ENCODE measurements at regions not wholly inside any gene's neighbourhood (a gene's known extent, or its start where the extent isn't known, plus 50 kb on each side); places are given as distances from the start of the nearest gene placed in this dataset.

- POLR2A ChIA-PET = no interaction called here
- H3K36me3 Mint-ChIP-seq (ENCODE audit: low read depth) = no peaks in the 10 kb centered on the region
- H3K4me1 Mint-ChIP-seq (ENCODE audit: low read depth) = peaks cover 4% of the 10 kb centered on the region
- H3K27ac Mint-ChIP-seq = no peak overlapping the region
- H3K27me3 Mint-ChIP-seq (ENCODE audit: low read depth) = peaks cover 27% of the 10 kb centered on the region
- CTCF ChIA-PET = no interaction called here
- DNase-seq = no peak
- H3K4me3 Mint-ChIP-seq = no peak overlapping the region
- no peak for ATAC-seq
- H3K9me3 Mint-ChIP-seq (ENCODE audit: insufficient read depth) = no peaks in the 10 kb centered on the region
Measured at GRCh38 chr2:41912337-41912736, 135.5 kb upstream of the PKDCC start.

DNA sequence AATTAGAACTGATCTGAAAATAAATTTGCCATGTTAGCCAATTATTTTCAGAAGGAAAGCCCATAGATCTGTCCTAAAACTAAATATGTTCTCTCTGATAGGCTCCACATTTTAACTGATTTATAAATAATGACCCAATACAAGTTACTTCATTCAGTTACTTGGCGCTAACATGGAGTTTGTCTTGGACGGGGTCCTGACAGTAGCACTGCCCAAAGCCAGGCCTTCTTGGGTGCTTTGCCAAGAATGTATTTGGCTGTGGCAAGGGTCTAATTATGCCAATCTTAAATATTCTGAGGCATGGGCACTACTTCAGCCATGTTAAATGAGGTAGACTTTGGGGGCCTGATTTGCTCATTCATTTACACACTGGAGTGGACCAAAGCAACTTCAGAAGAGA lies 135.0 kb upstream of the PKDCC start:
- POLR2A ChIA-PET = no interaction called here
- H3K4me1 Mint-ChIP-seq (ENCODE audit: low read depth) = peaks cover 4% of the 10 kb centered on the region
- H3K36me3 Mint-ChIP-seq (ENCODE audit: low read depth) = no peaks in the 10 kb centered on the region
- H3K9me3 Mint-ChIP-seq (ENCODE audit: insufficient read depth) = no peaks in the 10 kb centered on the region
- ATAC-seq (no peak), DNase-seq (no peak)
- H3K27ac Mint-ChIP-seq = no peak overlapping the region
- CTCF ChIA-PET = no interaction called here
- peaks cover 27% of the 10 kb centered on the region for H3K27me3 Mint-ChIP-seq (ENCODE audit: low read depth)
- no peak overlapping the region for H3K4me3 Mint-ChIP-seq

- Mint-ChIP-seq H3K27me3 (ENCODE audit: low read depth) (peaks cover 23% of the 10 kb centered on the region), H3K4me3 (no peak overlapping the region), H3K36me3 (ENCODE audit: low read depth) (no peaks in the 10 kb centered on the region), H3K27ac (no peak overlapping the region), H3K9me3 (ENCODE audit: insufficient read depth) (no peaks in the 10 kb centered on the region), H3K4me1 (ENCODE audit: low read depth) (no peaks in the 10 kb centered on the region)
- ChIA-PET CTCF (no interaction called here), POLR2A (no interaction called here)
- ATAC-seq = no peak
- DNase-seq = no peak
Measured at GRCh38 chr2:41913311-41913710, 134.5 kb upstream of the PKDCC start.

DNA sequence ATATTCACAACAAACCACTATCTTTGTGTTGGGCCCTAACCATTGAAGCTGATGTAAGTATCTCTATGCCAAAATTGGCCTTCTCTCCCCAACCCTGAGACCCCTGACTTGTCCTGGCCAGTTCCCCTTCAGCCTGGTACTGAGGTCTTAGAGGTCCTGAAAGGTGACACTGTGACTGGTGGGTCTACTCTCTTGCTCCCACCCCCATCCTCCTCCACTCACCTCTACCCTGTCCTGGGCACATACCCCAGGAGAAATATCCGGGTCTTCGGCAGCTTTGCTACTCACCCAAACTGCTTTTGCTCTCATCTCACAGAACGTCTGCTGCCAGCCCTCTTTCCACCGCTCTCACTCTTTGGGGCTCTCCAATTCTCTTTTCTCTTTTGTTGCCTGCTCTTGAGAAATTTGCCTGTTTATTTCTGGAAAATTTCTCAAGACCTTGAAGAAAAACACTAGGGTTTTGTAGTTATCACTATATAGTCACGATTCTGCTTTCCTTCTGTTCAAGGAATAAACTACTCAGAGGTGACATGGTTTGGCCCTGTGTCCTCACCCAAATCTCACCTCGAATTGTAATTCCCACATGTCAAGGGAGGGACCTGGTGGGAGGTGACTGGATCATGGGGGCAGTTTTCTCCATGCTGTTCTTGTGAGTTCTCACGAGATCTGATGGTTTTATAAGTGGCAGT lies 133.8 kb upstream of the PKDCC start:
- no peaks in the 10 kb centered on the region for H3K4me1 Mint-ChIP-seq (ENCODE audit: low read depth)
- H3K4me3 Mint-ChIP-seq = no peak overlapping the region
- no peak overlapping the region for H3K27ac Mint-ChIP-seq
- CTCF ChIA-PET = no interaction called here
- DNase-seq (no peak), ATAC-seq (no peak)
- H3K27me3 Mint-ChIP-seq (ENCODE audit: low read depth) = peaks cover 23% of the 10 kb centered on the region
- no peaks in the 10 kb centered on the region for H3K9me3 Mint-ChIP-seq (ENCODE audit: insufficient read depth)
- H3K36me3 Mint-ChIP-seq (ENCODE audit: low read depth) = no peaks in the 10 kb centered on the region
- POLR2A ChIA-PET = no interaction called here

GRCh38 chr2:41914936-41915335 lies 132.9 kb upstream of the PKDCC start:
- H3K27ac Mint-ChIP-seq = no peak overlapping the region
- H3K36me3 Mint-ChIP-seq (ENCODE audit: low read depth) = no peaks in the 10 kb centered on the region
- DNase-seq (no peak), ATAC-seq (no peak)
- ChIA-PET POLR2A (no interaction called here), CTCF (no interaction called here)
- no peaks in the 10 kb centered on the region for H3K9me3 Mint-ChIP-seq (ENCODE audit: insufficient read depth)
- no peaks in the 10 kb centered on the region for H3K4me1 Mint-ChIP-seq (ENCODE audit: low read depth)
- peaks cover 19% of the 10 kb centered on the region for H3K27me3 Mint-ChIP-seq (ENCODE audit: low read depth)
- H3K4me3 Mint-ChIP-seq = no peak overlapping the region

GRCh38 chr2:41916177-41916576 lies 131.6 kb upstream of the PKDCC start:
- ATAC-seq = no peak
- POLR2A ChIA-PET = no interaction called here
- Mint-ChIP-seq H3K4me1 (ENCODE audit: low read depth) (no peaks in the 10 kb centered on the region), H3K4me3 (no peak overlapping the region), H3K27me3 (ENCODE audit: low read depth) (peaks cover 16% of the 10 kb centered on the region), H3K27ac (no peak overlapping the region), H3K9me3 (ENCODE audit: insufficient read depth) (no peaks in the 10 kb centered on the region), H3K36me3 (ENCODE audit: low read depth) (no peaks in the 10 kb centered on the region)
- CTCF ChIA-PET = no interaction called here
- no peak for DNase-seq

DNA sequence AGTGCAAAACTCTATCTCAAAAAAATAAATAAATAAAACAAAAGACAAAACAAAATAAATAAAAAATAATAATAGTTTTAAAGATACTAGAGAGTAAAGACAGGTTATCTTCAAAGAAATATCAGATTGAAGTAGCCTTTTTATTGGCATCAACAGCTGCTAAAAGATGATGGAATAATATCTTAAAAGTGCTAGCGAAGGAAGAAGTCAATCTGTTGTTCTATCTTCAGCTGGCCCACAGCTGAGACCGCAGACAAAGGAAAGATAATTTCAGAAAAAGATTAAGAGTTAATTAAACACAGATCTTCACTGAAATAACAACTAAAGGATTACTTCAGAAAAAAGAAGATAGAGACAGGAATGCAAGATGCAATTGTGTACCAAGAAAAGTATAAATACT lies 130.2 kb upstream of the PKDCC start:
- Mint-ChIP-seq H3K27me3 (ENCODE audit: low read depth) (peaks cover 11% of the 10 kb centered on the region), H3K36me3 (ENCODE audit: low read depth) (no peaks in the 10 kb centered on the region), H3K9me3 (ENCODE audit: insufficient read depth) (no peaks in the 10 kb centered on the region), H3K27ac (no peak overlapping the region), H3K4me1 (ENCODE audit: low read depth) (no peaks in the 10 kb centered on the region), H3K4me3 (no peak overlapping the region)
- DNase-seq (no peak), ATAC-seq (no peak)
- ChIA-PET POLR2A (no interaction called here), CTCF (no interaction called here)

DNA sequence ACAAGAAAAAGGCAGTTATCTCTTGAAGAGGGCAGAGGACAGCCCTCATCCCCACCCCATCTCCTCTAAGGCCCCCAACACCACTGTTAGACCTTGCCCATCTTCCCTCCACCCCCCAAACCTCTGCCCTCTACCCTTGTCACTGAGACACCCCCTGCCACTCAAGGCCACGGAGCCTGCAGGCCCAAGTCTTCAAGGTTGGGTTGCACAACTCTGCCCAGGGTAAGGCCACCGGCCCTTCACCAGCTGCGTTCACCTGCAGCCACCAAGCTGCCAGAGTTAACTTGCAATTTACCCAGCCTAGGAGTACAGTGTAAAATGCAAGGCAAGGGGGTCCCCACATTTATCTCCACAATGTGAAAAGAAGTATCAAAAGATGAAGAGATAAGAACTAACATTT lies 128.7 kb upstream of the PKDCC start:
- Mint-ChIP-seq H3K9me3 (ENCODE audit: insufficient read depth) (no peaks in the 10 kb centered on the region), H3K27ac (no peak overlapping the region), H3K4me3 (no peak overlapping the region), H3K27me3 (ENCODE audit: low read depth) (peaks cover 9% of the 10 kb centered on the region), H3K36me3 (ENCODE audit: low read depth) (no peaks in the 10 kb centered on the region), H3K4me1 (ENCODE audit: low read depth) (no peaks in the 10 kb centered on the region)
- ATAC-seq = no peak
- DNase-seq = no peak
- ChIA-PET POLR2A (no interaction called here), CTCF (interaction anchor here (1.5 kb wide), 1 partner anchor 49 kb away, joined by 3 read pairs; no protein-coding TSS in a partner anchor)

- ATAC-seq = no peak
- ChIA-PET POLR2A (no interaction called here), CTCF (interaction anchor here (1.5 kb wide), 1 partner anchor 50 kb away, joined by 3 read pairs; no protein-coding TSS in a partner anchor)
- no peak overlapping the region for H3K27ac Mint-ChIP-seq
- H3K9me3 Mint-ChIP-seq (ENCODE audit: insufficient read depth) = no peaks in the 10 kb centered on the region
- H3K36me3 Mint-ChIP-seq (ENCODE audit: low read depth) = no peaks in the 10 kb centered on the region
- no peak overlapping the region for H3K4me3 Mint-ChIP-seq
- H3K4me1 Mint-ChIP-seq (ENCODE audit: low read depth) = no peaks in the 10 kb centered on the region
- H3K27me3 Mint-ChIP-seq (ENCODE audit: low read depth) = peaks cover 3% of the 10 kb centered on the region
- DNase-seq = no peak
Measured at GRCh38 chr2:41920181-41920580, 127.6 kb upstream of the PKDCC start.

- CTCF ChIA-PET = interaction anchor here (1.5 kb wide), 1 partner anchor 51 kb away, joined by 3 read pairs; no protein-coding TSS in a partner anchor
Measured at GRCh38 chr2:41920812-41921211, 127.0 kb upstream of the PKDCC start.

DNA sequence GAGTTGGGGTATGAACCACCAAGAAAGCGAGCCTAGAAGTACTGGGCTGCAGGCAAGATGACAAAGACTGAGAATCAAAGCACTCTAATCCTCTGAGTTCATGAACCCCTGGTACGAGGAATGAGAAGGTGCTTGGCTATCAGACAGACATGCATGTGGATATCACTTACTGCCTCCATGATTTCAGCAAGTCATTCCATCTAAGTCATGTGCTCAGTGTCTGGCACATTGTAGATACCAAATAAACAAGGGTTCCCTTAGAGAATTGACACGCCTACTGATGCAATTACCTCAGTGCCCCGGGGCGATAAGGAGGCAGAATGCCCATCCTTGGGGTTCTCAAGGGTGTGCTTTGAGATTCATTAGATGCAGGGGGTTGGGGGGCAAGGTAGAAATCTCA lies 125.6 kb upstream of the PKDCC start:
- ChIA-PET POLR2A (no interaction called here), CTCF (no interaction called here)
- Mint-ChIP-seq H3K27me3 (ENCODE audit: low read depth) (no peaks in the 10 kb centered on the region), H3K27ac (no peak overlapping the region), H3K36me3 (ENCODE audit: low read depth) (no peaks in the 10 kb centered on the region), H3K9me3 (ENCODE audit: insufficient read depth) (no peaks in the 10 kb centered on the region), H3K4me3 (no peak overlapping the region), H3K4me1 (ENCODE audit: low read depth) (no peaks in the 10 kb centered on the region)
- ATAC-seq (no peak), DNase-seq (no peak)

More at GRCh38 chr2:41920812-41921211, 127.0 kb upstream of the PKDCC start:
- Mint-ChIP-seq H3K36me3 (ENCODE audit: low read depth) (no peaks in the 10 kb centered on the region), H3K27ac (no peak overlapping the region), H3K4me1 (ENCODE audit: low read depth) (no peaks in the 10 kb centered on the region), H3K9me3 (ENCODE audit: insufficient read depth) (no peaks in the 10 kb centered on the region), H3K27me3 (ENCODE audit: low read depth) (peaks cover 3% of the 10 kb centered on the region), H3K4me3 (no peak overlapping the region)
- DNase-seq (no peak), ATAC-seq (no peak)
- POLR2A ChIA-PET = no interaction called here

GRCh38 chr2:41923156-41923786 lies 124.5 kb upstream of the PKDCC start:
- no peaks in the 10 kb centered on the region for H3K4me1 Mint-ChIP-seq (ENCODE audit: low read depth)
- ChIA-PET POLR2A (no interaction called here), CTCF (no interaction called here)
- no peaks in the 10 kb centered on the region for H3K9me3 Mint-ChIP-seq (ENCODE audit: insufficient read depth)
- DNase-seq (no peak), ATAC-seq (no peak)
- H3K27ac Mint-ChIP-seq = no peak overlapping the region
- no peaks in the 10 kb centered on the region for H3K27me3 Mint-ChIP-seq (ENCODE audit: low read depth)
- H3K36me3 Mint-ChIP-seq (ENCODE audit: low read depth) = no peaks in the 10 kb centered on the region
- no peak overlapping the region for H3K4me3 Mint-ChIP-seq

GRCh38 chr2:41924024-41924423 lies 123.8 kb upstream of the PKDCC start:
- DNase-seq (no peak), ATAC-seq (no peak)
- Mint-ChIP-seq H3K36me3 (ENCODE audit: low read depth) (no peaks in the 10 kb centered on the region), H3K4me1 (ENCODE audit: low read depth) (no peaks in the 10 kb centered on the region), H3K27ac (no peak overlapping the region), H3K27me3 (ENCODE audit: low read depth) (no peaks in the 10 kb centered on the region), H3K9me3 (ENCODE audit: insufficient read depth) (no peaks in the 10 kb centered on the region), H3K4me3 (no peak overlapping the region)
- ChIA-PET CTCF (no interaction called here), POLR2A (no interaction called here)
